WTC11 (cell line): ENCODE measurements at regions not wholly inside any gene's neighbourhood (a gene's known extent, or its start where the extent isn't known, plus 50 kb on each side); places are given as distances from the start of the nearest gene placed in this dataset.

Experiments used
- CTCF ChIP-seq: fragments of 200-600 bp; IDR thresholded peaks from 2 replicates; pipeline ENCODE4 v1.8.0; 2022; ENCODE audit warnings: antibody characterized with exemption
- ETV6 ChIP-seq: sonication (generic); formaldehyde crosslinking; IDR thresholded peaks from 2 replicates; pipeline ENCODE4 v1.8.1; 2022; ENCODE audit warnings: mild to moderate bottlenecking, missing genetic modification reagents
- GABPB1 ChIP-seq: sonication (generic); formaldehyde crosslinking; IDR thresholded peaks from 2 replicates; pipeline ENCODE4 v1.8.1; 2023; ENCODE audit warnings: mild to moderate bottlenecking, missing genetic modification reagents
- MYBL2 ChIP-seq: sonication (generic); formaldehyde crosslinking; IDR thresholded peaks from 2 replicates; pipeline ENCODE4 v1.8.1; 2023; ENCODE audit warnings: mild to moderate bottlenecking, moderate library complexity, missing genetic modification reagents
- NFE2L1 ChIP-seq: sonication (generic); formaldehyde crosslinking; IDR thresholded peaks from 2 replicates; pipeline ENCODE4 v1.8.1; 2023; ENCODE audit warnings: missing genetic modification reagents
- NR3C1 ChIP-seq: sonication (generic); formaldehyde crosslinking; conservative IDR thresholded peaks from 2 replicates; pipeline ENCODE4 v1.8.1; 2023; ENCODE audit warnings: low read depth, mild to moderate bottlenecking, missing genetic modification reagents
- TEAD4 ChIP-seq: sonication (generic); formaldehyde crosslinking; IDR thresholded peaks from 2 replicates; pipeline ENCODE4 v1.8.0; 2022; ENCODE audit warnings: mild to moderate bottlenecking, missing genetic modification reagents
- USF2 ChIP-seq: sonication (generic); formaldehyde crosslinking; IDR thresholded peaks from 2 replicates; pipeline ENCODE4 v1.8.1; 2023; ENCODE audit warnings: mild to moderate bottlenecking, missing genetic modification reagents, moderate library complexity
- ZNF281 ChIP-seq: sonication (generic); formaldehyde crosslinking; IDR thresholded peaks from 2 replicates; pipeline ENCODE4 v1.8.0; 2023; ENCODE audit warnings: mild to moderate bottlenecking, missing genetic modification reagents
- TF ChIP-seq, protein P1 (sequence below): sonication (generic); formaldehyde crosslinking; IDR thresholded peaks from 2 replicates; pipeline ENCODE4 v1.8.1; 2022; ENCODE audit warnings: mild to moderate bottlenecking, moderate library complexity, missing genetic modification reagents
- TF ChIP-seq, protein P2 (sequence below): sonication (generic); formaldehyde crosslinking; IDR thresholded peaks from 2 replicates; pipeline ENCODE4 v1.8.1; 2022; ENCODE audit warnings: missing genetic modification reagents, borderline replicate concordance
- TF ChIP-seq, protein P3 (sequence below): sonication (generic); formaldehyde crosslinking; IDR thresholded peaks from 2 replicates; pipeline ENCODE4 v1.8.0; 2022; ENCODE audit warnings: mild to moderate bottlenecking, missing genetic modification reagents
- TF ChIP-seq, protein P4 (sequence below): sonication (generic); formaldehyde crosslinking; IDR thresholded peaks from 2 replicates; pipeline ENCODE4 v1.8.1; 2023; ENCODE audit warnings: mild to moderate bottlenecking, missing genetic modification reagents, borderline replicate concordance
- TF ChIP-seq, protein P5 (sequence below): sonication (generic); formaldehyde crosslinking; IDR thresholded peaks from 2 replicates; pipeline ENCODE4 v1.8.1; 2022; ENCODE audit warnings: low read depth, missing genetic modification reagents, borderline replicate concordance

- TF ChIP-seq ZNF281: no peak
- TF ChIP-seq, protein P1, sequence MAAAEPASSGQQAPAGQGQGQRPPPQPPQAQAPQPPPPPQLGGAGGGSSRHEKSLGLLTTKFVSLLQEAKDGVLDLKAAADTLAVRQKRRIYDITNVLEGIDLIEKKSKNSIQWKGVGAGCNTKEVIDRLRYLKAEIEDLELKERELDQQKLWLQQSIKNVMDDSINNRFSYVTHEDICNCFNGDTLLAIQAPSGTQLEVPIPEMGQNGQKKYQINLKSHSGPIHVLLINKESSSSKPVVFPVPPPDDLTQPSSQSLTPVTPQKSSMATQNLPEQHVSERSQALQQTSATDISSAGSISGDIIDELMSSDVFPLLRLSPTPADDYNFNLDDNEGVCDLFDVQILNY (CRISPR knock-in tag): no peak
- no peak for TF ChIP-seq USF2 (CRISPR knock-in tag)
- TF ChIP-seq CTCF: no peak
- TF ChIP-seq ETV6 (CRISPR knock-in tag): no peak
- no peak for TF ChIP-seq GABPB1 (CRISPR knock-in tag)
- TF ChIP-seq, protein P2, sequence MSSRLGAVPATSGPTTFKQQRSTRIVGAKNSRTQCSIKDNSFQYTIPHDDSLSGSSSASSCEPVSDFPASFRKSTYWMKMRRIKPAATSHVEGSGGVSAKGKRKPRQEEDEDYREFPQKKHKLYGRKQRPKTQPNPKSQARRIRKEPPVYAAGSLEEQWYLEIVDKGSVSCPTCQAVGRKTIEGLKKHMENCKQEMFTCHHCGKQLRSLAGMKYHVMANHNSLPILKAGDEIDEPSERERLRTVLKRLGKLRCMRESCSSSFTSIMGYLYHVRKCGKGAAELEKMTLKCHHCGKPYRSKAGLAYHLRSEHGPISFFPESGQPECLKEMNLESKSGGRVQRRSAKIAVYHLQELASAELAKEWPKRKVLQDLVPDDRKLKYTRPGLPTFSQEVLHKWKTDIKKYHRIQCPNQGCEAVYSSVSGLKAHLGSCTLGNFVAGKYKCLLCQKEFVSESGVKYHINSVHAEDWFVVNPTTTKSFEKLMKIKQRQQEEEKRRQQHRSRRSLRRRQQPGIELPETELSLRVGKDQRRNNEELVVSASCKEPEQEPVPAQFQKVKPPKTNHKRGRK (CRISPR knock-in tag): no peak
- TF ChIP-seq NR3C1: no peak
- no peak for TF ChIP-seq MYBL2 (CRISPR knock-in tag)
- TF ChIP-seq, protein P3, sequence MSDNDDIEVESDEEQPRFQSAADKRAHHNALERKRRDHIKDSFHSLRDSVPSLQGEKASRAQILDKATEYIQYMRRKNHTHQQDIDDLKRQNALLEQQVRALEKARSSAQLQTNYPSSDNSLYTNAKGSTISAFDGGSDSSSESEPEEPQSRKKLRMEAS (CRISPR knock-in tag): no peak
- TF ChIP-seq, protein P4, sequence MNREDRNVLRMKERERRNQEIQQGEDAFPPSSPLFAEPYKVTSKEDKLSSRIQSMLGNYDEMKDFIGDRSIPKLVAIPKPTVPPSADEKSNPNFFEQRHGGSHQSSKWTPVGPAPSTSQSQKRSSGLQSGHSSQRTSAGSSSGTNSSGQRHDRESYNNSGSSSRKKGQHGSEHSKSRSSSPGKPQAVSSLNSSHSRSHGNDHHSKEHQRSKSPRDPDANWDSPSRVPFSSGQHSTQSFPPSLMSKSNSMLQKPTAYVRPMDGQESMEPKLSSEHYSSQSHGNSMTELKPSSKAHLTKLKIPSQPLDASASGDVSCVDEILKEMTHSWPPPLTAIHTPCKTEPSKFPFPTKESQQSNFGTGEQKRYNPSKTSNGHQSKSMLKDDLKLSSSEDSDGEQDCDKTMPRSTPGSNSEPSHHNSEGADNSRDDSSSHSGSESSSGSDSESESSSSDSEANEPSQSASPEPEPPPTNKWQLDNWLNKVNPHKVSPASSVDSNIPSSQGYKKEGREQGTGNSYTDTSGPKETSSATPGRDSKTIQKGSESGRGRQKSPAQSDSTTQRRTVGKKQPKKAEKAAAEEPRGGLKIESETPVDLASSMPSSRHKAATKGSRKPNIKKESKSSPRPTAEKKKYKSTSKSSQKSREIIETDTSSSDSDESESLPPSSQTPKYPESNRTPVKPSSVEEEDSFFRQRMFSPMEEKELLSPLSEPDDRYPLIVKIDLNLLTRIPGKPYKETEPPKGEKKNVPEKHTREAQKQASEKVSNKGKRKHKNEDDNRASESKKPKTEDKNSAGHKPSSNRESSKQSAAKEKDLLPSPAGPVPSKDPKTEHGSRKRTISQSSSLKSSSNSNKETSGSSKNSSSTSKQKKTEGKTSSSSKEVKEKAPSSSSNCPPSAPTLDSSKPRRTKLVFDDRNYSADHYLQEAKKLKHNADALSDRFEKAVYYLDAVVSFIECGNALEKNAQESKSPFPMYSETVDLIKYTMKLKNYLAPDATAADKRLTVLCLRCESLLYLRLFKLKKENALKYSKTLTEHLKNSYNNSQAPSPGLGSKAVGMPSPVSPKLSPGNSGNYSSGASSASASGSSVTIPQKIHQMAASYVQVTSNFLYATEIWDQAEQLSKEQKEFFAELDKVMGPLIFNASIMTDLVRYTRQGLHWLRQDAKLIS (CRISPR knock-in tag): no peak
- no peak for TF ChIP-seq NFE2L1 (CRISPR knock-in tag)
- no peak for TF ChIP-seq TEAD4 (CRISPR knock-in tag)
- TF ChIP-seq, protein P5, sequence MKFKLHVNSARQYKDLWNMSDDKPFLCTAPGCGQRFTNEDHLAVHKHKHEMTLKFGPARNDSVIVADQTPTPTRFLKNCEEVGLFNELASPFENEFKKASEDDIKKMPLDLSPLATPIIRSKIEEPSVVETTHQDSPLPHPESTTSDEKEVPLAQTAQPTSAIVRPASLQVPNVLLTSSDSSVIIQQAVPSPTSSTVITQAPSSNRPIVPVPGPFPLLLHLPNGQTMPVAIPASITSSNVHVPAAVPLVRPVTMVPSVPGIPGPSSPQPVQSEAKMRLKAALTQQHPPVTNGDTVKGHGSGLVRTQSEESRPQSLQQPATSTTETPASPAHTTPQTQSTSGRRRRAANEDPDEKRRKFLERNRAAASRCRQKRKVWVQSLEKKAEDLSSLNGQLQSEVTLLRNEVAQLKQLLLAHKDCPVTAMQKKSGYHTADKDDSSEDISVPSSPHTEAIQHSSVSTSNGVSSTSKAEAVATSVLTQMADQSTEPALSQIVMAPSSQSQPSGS (CRISPR knock-in tag): no peak
Observed at GRCh38 chrX:16464369-16464768, 185.6 kb upstream of the S100G start.
